ENCODE measurements at regions not wholly inside any gene's neighbourhood (a gene's known extent, or its start where the extent isn't known, plus 50 kb on each side); places are given as distances from the start of the nearest gene placed in this dataset.
"Not testable (repeated sequence)": the region's sequence is repeated elsewhere in the genome, so short reads cannot be mapped to it uniquely, and the experiment has no call there.

GRCh38 chr15:95205830-95206229, 974.5 kb downstream of the MCTP2 start:
- not testable (repeated sequence) for TF ChIP-seq POLR2A, CTCF (IDR thresholded peaks at IDR 0.05)
